GM23338 (cell line): ENCODE measurements at regions not wholly inside any gene's neighbourhood (a gene's known extent, or its start where the extent isn't known, plus 50 kb on each side); places are given as distances from the start of the nearest gene placed in this dataset.
"Not testable (repeated sequence)": the region's sequence is repeated elsewhere in the genome, so short reads cannot be mapped to it uniquely, and the experiment has no call there.

Experiments used
- ATAC-seq: fragments of 200-7000 bp; cut with Tn5 transposase; 3 replicates; pipeline ENCODE4 v1.9.1; 2020
- DNase-seq: peaks from one replicate; pipeline ENCODE4 v3.0.0-alpha.2; 2015; ENCODE audit warnings: low spot score
- H2AFZ ChIP-seq: fragments of 200-600 bp; sonication (generic); 2 replicates; pipeline ENCODE4 v1.8.0; 2016; ENCODE audit warnings: antibody characterized with exemption, mild to moderate bottlenecking, moderate library complexity
- H3F3A ChIP-seq: fragments of 200-600 bp; sonication (generic); replicated peaks from 2 replicates; pipeline ENCODE4 v1.8.0; 2017; ENCODE audit warnings: antibody characterized with exemption, mixed run types, low read depth
- H3K27ac ChIP-seq: fragments of 200-600 bp; sonication (generic); 2 replicates; pipeline ENCODE4 v1.6.1; 2016; ENCODE audit warnings: low read depth
- H3K27me3 ChIP-seq: fragments of 200-600 bp; sonication (generic); 2 replicates; pipeline ENCODE4 v1.8.0; 2016; ENCODE audit warnings: mild to moderate bottlenecking, mixed run types, moderate library complexity; ENCODE audit not compliant: insufficient read depth
- H3K36me3 ChIP-seq: fragments of 200-600 bp; sonication (generic); 2 replicates; pipeline ENCODE4 v1.8.0; 2016; ENCODE audit warnings: mild to moderate bottlenecking; ENCODE audit not compliant: insufficient read depth
- H3K4me1 ChIP-seq: fragments of 200-600 bp; sonication (generic); 2 replicates; pipeline ENCODE4 v1.8.0; 2016; ENCODE audit warnings: mild to moderate bottlenecking, moderate library complexity; ENCODE audit not compliant: insufficient read depth
- H3K4me2 ChIP-seq: fragments of 200-600 bp; sonication (generic); 2 replicates; pipeline ENCODE4 v1.7.1; 2017; ENCODE audit warnings: mixed run types
- H3K4me3 ChIP-seq: fragments of 200-600 bp; sonication (generic); 2 replicates; pipeline ENCODE4 v1.6.1; 2016; ENCODE audit warnings: mixed run types
- H3K79me2 ChIP-seq: fragments of 200-600 bp; sonication (generic); replicated peaks from 2 replicates; pipeline ENCODE4 v1.8.0; 2017; ENCODE audit warnings: mild to moderate bottlenecking; ENCODE audit not compliant: insufficient read depth
- H3K9me2 ChIP-seq: fragments of 200-600 bp; sonication (generic); 2 replicates; pipeline ENCODE4 v1.8.0; 2017; ENCODE audit not compliant: insufficient read depth
- H4K20me1 ChIP-seq: fragments of 200-600 bp; sonication (generic); replicated peaks from 2 replicates; pipeline ENCODE4 v1.8.0; 2017; ENCODE audit warnings: mild to moderate bottlenecking; ENCODE audit not compliant: insufficient read depth
- H3K27ac Mint-ChIP-seq: 2 replicates; pipeline ENCODE4 v1.8.0; 2020; ENCODE audit warnings: inconsistent platforms, mild to moderate bottlenecking, moderate library complexity, mixed read lengths
- H3K27me3 Mint-ChIP-seq: 3 replicates; pipeline ENCODE4 v1.8.0; 2022; ENCODE audit warnings: low read depth, mild to moderate bottlenecking, moderate library complexity, mixed read lengths, inconsistent platforms; ENCODE audit not compliant: insufficient read depth, poor library complexity
- H3K36me3 Mint-ChIP-seq: 3 replicates; pipeline ENCODE4 v1.8.0; 2021; ENCODE audit warnings: low read depth, mild to moderate bottlenecking, inconsistent platforms, moderate library complexity, mixed read lengths
- H3K4me1 Mint-ChIP-seq: 3 replicates; pipeline ENCODE4 v1.8.0; 2020; ENCODE audit warnings: mild to moderate bottlenecking, inconsistent platforms, mixed read lengths
- H3K4me3 Mint-ChIP-seq: 3 replicates; pipeline ENCODE4 v1.8.0; 2021; ENCODE audit warnings: moderate library complexity, mild to moderate bottlenecking, inconsistent platforms, mixed read lengths
- H3K9me3 Mint-ChIP-seq: 3 replicates; pipeline ENCODE4 v1.8.0; 2020; ENCODE audit warnings: moderate library complexity, mild to moderate bottlenecking, inconsistent platforms, mixed read lengths
- CREB1 ChIP-seq: fragments of 250-450 bp; sonication (Bioruptor Pico); IDR thresholded peaks from 2 replicates; pipeline ENCODE4 v1.5.0; 2020; ENCODE audit warnings: low read depth, mild to moderate bottlenecking, moderate library complexity
- EZH2 ChIP-seq: fragments of 200-600 bp; sonication (generic); IDR thresholded peaks from one replicate; pipeline ENCODE4 v1.8.0; 2017; ENCODE audit warnings: antibody characterized with exemption, mild to moderate bottlenecking, low read depth; ENCODE audit not compliant: unreplicated experiment
- EZH2phosphoT487 ChIP-seq: fragments of 200-600 bp; sonication (generic); IDR thresholded peaks from one replicate; pipeline ENCODE4 v1.8.1; 2018; ENCODE audit warnings: antibody characterized with exemption; ENCODE audit not compliant: unreplicated experiment
- JUNB ChIP-seq: IDR thresholded peaks from one replicate; pipeline ENCODE4 v1.6.1; 2016; ENCODE audit warnings: antibody characterized with exemption; ENCODE audit not compliant: unreplicated experiment
- POLR2AphosphoS5 ChIP-seq: IDR thresholded peaks from 2 replicates; pipeline ENCODE4 v1.6.1; 2016; ENCODE audit warnings: antibody characterized with exemption, low read depth
- ZNF331 ChIP-seq: fragments of 250-450 bp; sonication (Bioruptor Pico); IDR thresholded peaks from 2 replicates; pipeline ENCODE4 v1.5.0; 2020; ENCODE audit warnings: low read depth, mild to moderate bottlenecking, moderate library complexity
- ZNF462 ChIP-seq: fragments of 250-450 bp; sonication (Bioruptor Pico); IDR thresholded peaks from 2 replicates; pipeline ENCODE4 v1.5.0; 2020; ENCODE audit warnings: mild to moderate bottlenecking, moderate library complexity

DNA sequence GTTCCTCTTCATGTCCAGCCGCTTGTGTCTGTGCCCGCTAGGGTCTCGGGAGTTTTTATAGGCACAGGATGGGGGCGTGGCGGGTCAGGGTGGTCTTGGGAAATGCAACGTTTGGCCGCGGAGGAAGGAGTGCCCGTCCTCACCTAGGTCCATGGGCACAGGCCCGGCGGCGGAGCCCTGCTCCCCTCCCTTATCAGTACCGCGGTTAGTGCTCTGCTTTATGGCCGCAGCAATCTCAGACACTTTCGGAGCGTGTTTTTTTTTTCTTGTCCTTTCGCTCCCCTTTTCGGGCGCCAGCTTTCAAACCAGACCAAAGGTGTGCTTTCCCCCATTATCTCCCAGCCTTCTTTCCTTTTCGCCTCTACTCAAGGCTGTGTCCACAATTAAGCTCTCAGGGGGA lies 503.9 kb downstream of the PRIM2 start:
- H3K36me3 Mint-ChIP-seq, H2AFZ ChIP-seq, H3K36me3 ChIP-seq, H4K20me1 ChIP-seq, H3K9me2 ChIP-seq, H3K27ac ChIP-seq, H3K9me3 Mint-ChIP-seq, H3K4me2 ChIP-seq, H3K27ac Mint-ChIP-seq, H3K4me1 ChIP-seq, H3K79me2 ChIP-seq, DNase-seq, H3F3A ChIP-seq, H3K4me1 Mint-ChIP-seq: not testable (repeated sequence)
- peaks cover 46% of the 10 kb centered on the region for H3K27me3 Mint-ChIP-seq
- peak; percentile 59 for ATAC-seq
- Histone ChIP-seq H3K4me3 (peak overlapping the region; percentile 46; the same call in 1 of the 2 replicates), H3K27me3 (peaks cover 62% of the 10 kb centered on the region)
- peak overlapping the region; percentile 84 for H3K4me3 Mint-ChIP-seq

DNA sequence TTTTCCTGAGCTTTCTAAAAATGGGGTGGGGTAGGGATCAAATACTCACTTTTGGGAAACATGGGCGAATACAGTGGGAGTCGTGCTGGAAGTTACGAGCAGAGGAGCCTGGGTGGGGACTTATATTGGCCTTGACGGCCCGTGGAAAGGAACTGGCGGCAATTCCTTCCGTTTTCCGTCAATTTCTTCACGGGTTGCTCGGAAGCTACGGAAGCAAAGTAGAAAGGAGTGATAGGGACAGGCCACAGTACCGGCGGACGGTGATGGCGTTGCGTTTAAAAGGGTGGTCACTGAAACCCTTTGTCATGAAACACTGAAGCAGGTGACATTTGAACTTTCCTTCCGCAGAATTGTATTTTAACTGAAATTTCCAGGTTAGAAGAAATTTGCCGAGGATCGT lies 505.0 kb downstream of the PRIM2 start:
- peaks cover 51% of the 10 kb centered on the region for H3K27me3 ChIP-seq
- not testable (repeated sequence) for H3K27ac ChIP-seq, H3K4me1 Mint-ChIP-seq, H4K20me1 ChIP-seq, H3K36me3 ChIP-seq, H2AFZ ChIP-seq, H3K79me2 ChIP-seq, H3K27ac Mint-ChIP-seq, H3K4me1 ChIP-seq, DNase-seq, H3K9me3 Mint-ChIP-seq, H3K9me2 ChIP-seq, H3K36me3 Mint-ChIP-seq, H3F3A ChIP-seq
- peak overlapping the region; percentile 96 for H3K4me3 Mint-ChIP-seq
- peak overlapping the region; percentile 49 for H3K4me3 ChIP-seq
- peak overlapping the region; percentile 58 for H3K4me2 ChIP-seq
- ATAC-seq = peak; percentile 12; the same call in 2 of the 3 replicates
- peak; percentile 65 for TF ChIP-seq EZH2phosphoT487
- TF ChIP-seq EZH2 = peak; percentile 58
- peaks cover 42% of the 10 kb centered on the region for H3K27me3 Mint-ChIP-seq

DNA sequence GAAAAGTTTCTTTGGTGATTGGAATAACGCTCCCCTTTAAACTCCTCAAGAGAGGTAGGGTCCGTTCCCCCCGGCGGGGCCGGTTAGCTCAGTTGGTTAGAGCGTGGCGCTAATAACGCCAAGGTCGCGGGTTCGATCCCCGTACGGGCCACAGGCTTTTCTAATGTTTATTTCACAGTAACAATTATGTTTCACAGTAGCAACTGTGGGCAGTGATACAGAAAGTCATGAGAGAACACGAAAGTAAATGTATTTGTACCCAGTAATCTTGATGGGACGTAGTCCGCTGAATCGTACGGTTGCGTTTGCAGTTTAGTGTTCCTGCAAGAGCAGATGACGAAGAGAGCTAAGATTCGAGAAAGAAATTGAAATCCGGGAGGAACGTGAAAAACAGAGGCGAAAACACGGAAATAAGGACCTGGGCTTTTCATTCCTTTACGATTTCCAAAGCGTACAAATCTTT lies 505.5 kb downstream of the PRIM2 start:
- no peaks in the 10 kb centered on the region for H3K36me3 ChIP-seq
- no peak overlapping the region for H2AFZ ChIP-seq
- H3K79me2 ChIP-seq = no peaks in the 10 kb centered on the region
- TF ChIP-seq EZH2 = peak; percentile 14
- no peak for TF ChIP-seq EZH2phosphoT487
- TF ChIP-seq JUNB = no peak
- TF ChIP-seq ZNF462 = no peak
- no peak for TF ChIP-seq POLR2AphosphoS5
- TF ChIP-seq CREB1 (CRISPR knock-in tag) = peak; percentile 67; the same call in 1 of the 2 replicates
- TF ChIP-seq ZNF331 (CRISPR knock-in tag) = no peak
- H3K27ac ChIP-seq = no peak overlapping the region
- H3F3A ChIP-seq = no peaks in the 10 kb centered on the region
- H3K4me1 Mint-ChIP-seq = no peaks in the 10 kb centered on the region
- H3K27ac Mint-ChIP-seq = no peak overlapping the region
- no peaks in the 10 kb centered on the region for H3K36me3 Mint-ChIP-seq
- H3K9me3 Mint-ChIP-seq = peaks cover 4% of the 10 kb centered on the region; the same call in 2 of the 3 replicates
- H3K4me3 ChIP-seq = peak overlapping the region; percentile 49
- H3K4me3 Mint-ChIP-seq = peak overlapping the region; percentile 96
- H3K4me1 ChIP-seq = no peaks in the 10 kb centered on the region
- H3K27me3 Mint-ChIP-seq = peaks cover 40% of the 10 kb centered on the region
- H3K27me3 ChIP-seq = peaks cover 46% of the 10 kb centered on the region
- peak overlapping the region; percentile 58 for H3K4me2 ChIP-seq
- H3K9me2 ChIP-seq = no peaks in the 10 kb centered on the region
- ATAC-seq = peak; percentile 84
- no peaks in the 10 kb centered on the region for H4K20me1 ChIP-seq
- DNase-seq = peak; percentile 79
